ENCODE measurements at regions not wholly inside any gene's neighbourhood (a gene's known extent, or its start where the extent isn't known, plus 50 kb on each side); places are given as distances from the start of the nearest gene placed in this dataset.
"Not testable (repeated sequence)": the region's sequence is repeated elsewhere in the genome, so short reads cannot be mapped to it uniquely, and the experiment has no call there.

- TF ChIP-seq CTCF (IDR thresholded peaks at IDR 0.05; ENCODE audit: insufficient read depth in 1 of 2, low read depth in 1 of 2, low read length in 1 of 2, severe bottlenecking in 1 of 2, unreplicated experiment in 1 of 2): no peak
- Histone ChIP-seq H3K27me3 (replicated peaks; ENCODE audit: control insufficient read depth, insufficient read depth, low read length) (no peaks in the 10 kb centered on the region; the same call in 1 of the 2 replicates), H3K36me3 (ENCODE audit: control insufficient read depth, insufficient read depth, low read length) (no peaks in the 10 kb centered on the region), H3K4me3 (ENCODE audit: low read depth, low read length) (no peak overlapping the region), H3K4me1 (no peaks in the 10 kb centered on the region), H3K9me3 (no peaks in the 10 kb centered on the region)
- Mint-ChIP-seq H3K4me1 (ENCODE audit: low read depth, unreplicated experiment) (no peaks in the 10 kb centered on the region), H3K9me3 (ENCODE audit: unreplicated experiment) (peaks cover 2% of the 10 kb centered on the region), H3K36me3 (ENCODE audit: insufficient read depth, unreplicated experiment) (no peaks in the 10 kb centered on the region), H3K27me3 (ENCODE audit: insufficient read depth, unreplicated experiment) (no peaks in the 10 kb centered on the region), H3K4me3 (ENCODE audit: unreplicated experiment) (no peak overlapping the region), H3K27ac (ENCODE audit: unreplicated experiment) (no peak overlapping the region)
- intact Hi-C loops (cut with micrococcal nuclease; ENCODE audit: unreplicated experiment): no loop called here
- BruUV-seq (replicated peaks): no TSS peak
- POLR2A ChIA-PET: no interaction called here
- no peak for DNase-seq
- CTCF ChIA-PET: interaction anchor here (0.6 kb wide), 1 partner anchor 453 kb away, joined by 3 read pairs; no protein-coding TSS in a partner anchor
Observed at GRCh38 chr6:15747354-15747883, 84.6 kb upstream of the DTNBP1 start.

- Histone ChIP-seq H3K36me3 (ENCODE audit: control insufficient read depth, insufficient read depth, low read length) (no peaks in the 10 kb centered on the region), H3K9me3 (no peaks in the 10 kb centered on the region), H3K4me1 (no peaks in the 10 kb centered on the region), H3K27me3 (replicated peaks; ENCODE audit: control insufficient read depth, insufficient read depth, low read length) (no peaks in the 10 kb centered on the region; the same call in 1 of the 2 replicates), H3K4me3 (ENCODE audit: low read depth, low read length) (no peak overlapping the region)
- Mint-ChIP-seq H3K4me3 (ENCODE audit: unreplicated experiment) (no peak overlapping the region), H3K27me3 (ENCODE audit: insufficient read depth, unreplicated experiment) (no peaks in the 10 kb centered on the region), H3K4me1 (ENCODE audit: low read depth, unreplicated experiment) (no peaks in the 10 kb centered on the region), H3K27ac (ENCODE audit: unreplicated experiment) (no peak overlapping the region), H3K36me3 (ENCODE audit: insufficient read depth, unreplicated experiment) (no peaks in the 10 kb centered on the region), H3K9me3 (ENCODE audit: unreplicated experiment) (peaks cover 11% of the 10 kb centered on the region)
- CTCF ChIA-PET: no interaction called here
- no TSS peak for BruUV-seq (replicated peaks)
- no peak for DNase-seq
- POLR2A ChIA-PET: no interaction called here
- no peak for TF ChIP-seq CTCF (IDR thresholded peaks at IDR 0.05; ENCODE audit: insufficient read depth in 1 of 2, low read depth in 1 of 2, low read length in 1 of 2, severe bottlenecking in 1 of 2, unreplicated experiment in 1 of 2)
- intact Hi-C loops (cut with micrococcal nuclease; ENCODE audit: unreplicated experiment): no loop called here
Observed at GRCh38 chr6:15745781-15746180, 83.0 kb upstream of the DTNBP1 start.

- intact Hi-C loops (cut with micrococcal nuclease; ENCODE audit: unreplicated experiment): no loop called here
- no peaks in the 10 kb centered on the region for H3K4me1 ChIP-seq
- TF ChIP-seq CTCF (IDR thresholded peaks at IDR 0.05; ENCODE audit: insufficient read depth in 1 of 2, low read depth in 1 of 2, low read length in 1 of 2, severe bottlenecking in 1 of 2, unreplicated experiment in 1 of 2): no peak
- Mint-ChIP-seq H3K9me3 (ENCODE audit: unreplicated experiment) (peaks cover 11% of the 10 kb centered on the region), H3K4me3 (ENCODE audit: unreplicated experiment) (no peak overlapping the region), H3K27ac (ENCODE audit: unreplicated experiment) (no peak overlapping the region), H3K36me3 (ENCODE audit: insufficient read depth, unreplicated experiment) (no peaks in the 10 kb centered on the region), H3K27me3 (ENCODE audit: insufficient read depth, unreplicated experiment) (no peaks in the 10 kb centered on the region), H3K4me1 (ENCODE audit: low read depth, unreplicated experiment) (no peaks in the 10 kb centered on the region)
- H3K9me3 ChIP-seq: no peaks in the 10 kb centered on the region
- no peaks in the 10 kb centered on the region for H3K36me3 ChIP-seq (ENCODE audit: control insufficient read depth, insufficient read depth, low read length)
- no TSS peak for BruUV-seq (replicated peaks)
- H3K4me3 ChIP-seq (ENCODE audit: low read depth, low read length): no peak overlapping the region
- no peaks in the 10 kb centered on the region; the same call in 1 of the 2 replicates for H3K27me3 ChIP-seq (replicated peaks; ENCODE audit: control insufficient read depth, insufficient read depth, low read length)
- POLR2A ChIA-PET: no interaction called here
- DNase-seq: no peak
- CTCF ChIA-PET: no interaction called here
Observed at GRCh38 chr6:15744818-15745402, 82.1 kb upstream of the DTNBP1 start.

GRCh38 chr6:15742013-15742412, 79.2 kb upstream of the DTNBP1 start:
- H3K27ac Mint-ChIP-seq (ENCODE audit: unreplicated experiment); CTCF ChIA-PET; BruUV-seq (replicated peaks); H3K27me3 ChIP-seq (replicated peaks; ENCODE audit: control insufficient read depth, insufficient read depth, low read length); DNase-seq; H3K4me3 ChIP-seq (ENCODE audit: low read depth, low read length); H3K36me3 ChIP-seq (ENCODE audit: control insufficient read depth, insufficient read depth, low read length); POLR2A ChIA-PET; intact Hi-C loops (cut with micrococcal nuclease; ENCODE audit: unreplicated experiment); H3K9me3 ChIP-seq; H3K27me3 Mint-ChIP-seq (ENCODE audit: insufficient read depth, unreplicated experiment); H3K36me3 Mint-ChIP-seq (ENCODE audit: insufficient read depth, unreplicated experiment); H3K4me1 ChIP-seq; H3K4me3 Mint-ChIP-seq (ENCODE audit: unreplicated experiment); H3K4me1 Mint-ChIP-seq (ENCODE audit: low read depth, unreplicated experiment): not testable (repeated sequence)
- peaks cover 11% of the 10 kb centered on the region for H3K9me3 Mint-ChIP-seq (ENCODE audit: unreplicated experiment)
